ENCODE measurements at regions not wholly inside any gene's neighbourhood (a gene's known extent, or its start where the extent isn't known, plus 50 kb on each side); places are given as distances from the start of the nearest gene placed in this dataset.

- Histone ChIP-seq H3K79me2 (ENCODE audit: control insufficient read depth, low read length) (no peaks in the 10 kb centered on the region), H3K4me3 (ENCODE audit: low read length) (no peak overlapping the region), H3K36me3 (ENCODE audit: control insufficient read depth, low read length) (no peaks in the 10 kb centered on the region), H3F3A (ENCODE audit: control insufficient read depth, insufficient read depth) (no peaks in the 10 kb centered on the region), H3K4me2 (ENCODE audit: low read length) (no peak overlapping the region), H3K27me3 (ENCODE audit: control insufficient read depth, low read length) (no peaks in the 10 kb centered on the region; the same call in 1 of the 2 replicates), H3K9me2 (replicated peaks; ENCODE audit: control insufficient read depth, low read length) (no peaks in the 10 kb centered on the region), H4K20me1 (ENCODE audit: control insufficient read depth, insufficient read depth, low read depth, low read length) (no peaks in the 10 kb centered on the region), H3K4me1 (ENCODE audit: control insufficient read depth, low read length) (no peaks in the 10 kb centered on the region), H3K27ac (ENCODE audit: low read depth, low read length) (no peak overlapping the region), H3K9me3 (ENCODE audit: control insufficient read depth, insufficient read depth, low read length) (no peaks in the 10 kb centered on the region)
- no peak for TF ChIP-seq CTCF (IDR thresholded peaks at IDR 0.05; ENCODE audit: low read depth, low read length, poor library complexity, severe bottlenecking)
- no peak for TF ChIP-seq EZH2phosphoT487 (IDR thresholded peaks at IDR 0.05; ENCODE audit: borderline replicate concordance, low read length)
These were observed 394.6 kb upstream of the IL12A start for GRCh38 chr3:159593927-159594605.

GRCh38 chr3:159600291-159600690 is 388.3 kb upstream of the IL12A start:
- Histone ChIP-seq H3K27ac (ENCODE audit: low read depth, low read length) (no peak overlapping the region), H3K79me2 (ENCODE audit: control insufficient read depth, low read length) (no peaks in the 10 kb centered on the region), H3K4me1 (ENCODE audit: control insufficient read depth, low read length) (no peaks in the 10 kb centered on the region), H3K27me3 (ENCODE audit: control insufficient read depth, low read length) (no peaks in the 10 kb centered on the region), H3K9me3 (ENCODE audit: control insufficient read depth, insufficient read depth, low read length) (no peaks in the 10 kb centered on the region), H3F3A (ENCODE audit: control insufficient read depth, insufficient read depth) (no peaks in the 10 kb centered on the region), H4K20me1 (ENCODE audit: control insufficient read depth, insufficient read depth, low read depth, low read length) (no peaks in the 10 kb centered on the region), H3K36me3 (ENCODE audit: control insufficient read depth, low read length) (no peaks in the 10 kb centered on the region), H3K9me2 (replicated peaks; ENCODE audit: control insufficient read depth, low read length) (no peaks in the 10 kb centered on the region), H3K4me2 (ENCODE audit: low read length) (no peak overlapping the region), H3K4me3 (ENCODE audit: low read length) (no peak overlapping the region)
- TF ChIP-seq EZH2phosphoT487 (IDR thresholded peaks at IDR 0.05; ENCODE audit: borderline replicate concordance, low read length) (no peak), CTCF (IDR thresholded peaks at IDR 0.05; ENCODE audit: low read depth, low read length, poor library complexity, severe bottlenecking) (no peak)

- no peaks in the 10 kb centered on the region for H3K36me3 ChIP-seq (ENCODE audit: control insufficient read depth, low read length)
- H3K27me3 ChIP-seq (ENCODE audit: control insufficient read depth, low read length): no peaks in the 10 kb centered on the region
- no peaks in the 10 kb centered on the region for H3F3A ChIP-seq (ENCODE audit: control insufficient read depth, insufficient read depth)
- H3K4me3 ChIP-seq (ENCODE audit: low read length): no peak overlapping the region
- TF ChIP-seq CTCF (IDR thresholded peaks at IDR 0.05; ENCODE audit: low read depth, low read length, poor library complexity, severe bottlenecking) (no peak), EZH2phosphoT487 (IDR thresholded peaks at IDR 0.05; ENCODE audit: borderline replicate concordance, low read length) (no peak)
- H3K9me2 ChIP-seq (replicated peaks; ENCODE audit: control insufficient read depth, low read length): no peaks in the 10 kb centered on the region
- H3K4me1 ChIP-seq (ENCODE audit: control insufficient read depth, low read length): no peaks in the 10 kb centered on the region
- no peak overlapping the region for H3K4me2 ChIP-seq (ENCODE audit: low read length)
- H3K9me3 ChIP-seq (ENCODE audit: control insufficient read depth, insufficient read depth, low read length): no peaks in the 10 kb centered on the region
- H3K79me2 ChIP-seq (ENCODE audit: control insufficient read depth, low read length): no peaks in the 10 kb centered on the region
- no peaks in the 10 kb centered on the region for H4K20me1 ChIP-seq (ENCODE audit: control insufficient read depth, insufficient read depth, low read depth, low read length)
- no peak overlapping the region for H3K27ac ChIP-seq (ENCODE audit: low read depth, low read length)
These were observed 384.5 kb upstream of the IL12A start for GRCh38 chr3:159604151-159604581.

All from DOHH2 (cell line).